KOPT-K1 (cell line): ENCODE measurements at regions not wholly inside any gene's neighbourhood (a gene's known extent, or its start where the extent isn't known, plus 50 kb on each side); places are given as distances from the start of the nearest gene placed in this dataset.

Experiments
- H3K27ac ChIP-seq: fragments of 200-600 bp; sonication (generic); 2 replicates; pipeline ENCODE4 v1.5.1; 2016; ENCODE audit warnings: antibody characterized with exemption, mild to moderate bottlenecking, low read depth, low read length; ENCODE audit not compliant: poor library complexity, severe bottlenecking
- H3K36me3 ChIP-seq: fragments of 200-600 bp; sonication (generic); 2 replicates; pipeline ENCODE4 v1.5.1; 2017; ENCODE audit warnings: antibody characterized with exemption, mild to moderate bottlenecking, low read length, moderate library complexity; ENCODE audit not compliant: insufficient read depth
- H3K9me3 ChIP-seq: fragments of 200-600 bp; sonication (generic); 2 replicates; pipeline ENCODE4 v1.5.1; 2017; ENCODE audit warnings: antibody characterized with exemption, low read length, mild to moderate bottlenecking; ENCODE audit not compliant: insufficient read depth, poor library complexity, severe bottlenecking

DNA sequence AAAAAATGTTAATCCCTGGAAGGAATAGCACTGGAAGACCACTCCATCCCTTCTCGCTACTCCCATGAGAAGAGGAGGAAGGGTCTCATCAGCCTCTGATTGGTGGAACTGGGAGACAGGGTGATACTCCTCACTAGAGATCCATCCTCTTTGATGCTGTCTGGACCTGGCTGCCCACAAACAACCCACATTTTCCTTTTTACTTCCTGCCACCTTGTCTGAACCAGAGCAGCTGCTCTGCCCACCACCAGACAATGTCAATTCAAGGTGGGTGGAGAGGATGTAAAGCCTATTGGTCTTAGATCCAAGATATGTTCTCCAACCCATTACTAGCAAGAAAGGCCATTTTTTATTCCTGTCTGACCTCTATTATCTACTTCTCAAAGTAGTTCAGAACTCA is 246.9 kb upstream of the TANK start:
- H3K36me3 ChIP-seq = no peaks in the 10 kb centered on the region
- no peaks in the 10 kb centered on the region for H3K9me3 ChIP-seq
- no peak overlapping the region for H3K27ac ChIP-seq

DNA sequence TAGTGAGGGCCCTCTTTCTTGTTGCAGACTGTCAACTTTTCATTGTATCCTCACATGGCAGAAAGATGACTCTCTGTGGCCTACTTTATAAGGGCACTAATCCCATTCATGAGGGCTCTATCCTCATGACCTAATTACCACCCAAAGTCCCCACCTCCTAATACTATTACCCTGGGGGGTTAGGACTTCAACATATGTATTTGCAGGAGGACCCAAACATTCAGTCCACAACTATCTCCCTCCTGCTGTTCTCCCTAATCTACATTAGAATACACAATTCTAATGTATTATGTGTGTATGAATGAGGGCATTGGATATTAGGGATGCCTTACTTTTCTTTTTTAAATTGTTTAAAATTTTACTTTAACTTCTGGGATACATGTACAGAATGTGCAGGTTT is 246.0 kb upstream of the TANK start:
- Histone ChIP-seq H3K9me3 (no peaks in the 10 kb centered on the region), H3K36me3 (no peaks in the 10 kb centered on the region), H3K27ac (no peak overlapping the region)

DNA sequence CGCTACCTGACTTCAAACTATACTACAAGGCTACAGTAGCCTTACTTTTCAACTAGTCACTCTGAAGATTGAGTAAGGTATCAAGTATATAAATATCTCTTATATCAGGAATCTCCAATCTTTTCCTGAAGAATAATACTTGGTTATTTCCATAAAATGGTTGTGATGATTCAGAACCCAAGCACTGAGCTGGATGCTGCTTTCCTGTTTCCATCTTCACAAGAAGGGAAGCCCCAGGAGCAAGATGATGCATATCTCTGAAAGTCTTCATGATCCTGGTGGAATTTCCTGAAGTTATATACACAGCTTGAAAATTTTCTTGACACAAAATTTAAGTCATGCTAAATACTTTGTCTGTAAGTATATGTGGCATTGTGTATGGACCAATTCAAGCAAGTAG is 243.9 kb upstream of the TANK start:
- no peak overlapping the region for H3K27ac ChIP-seq
- H3K36me3 ChIP-seq = no peaks in the 10 kb centered on the region
- no peaks in the 10 kb centered on the region for H3K9me3 ChIP-seq

- Histone ChIP-seq H3K9me3 (no peaks in the 10 kb centered on the region), H3K36me3 (no peaks in the 10 kb centered on the region), H3K27ac (no peak overlapping the region)
These were observed 242.4 kb upstream of the TANK start for GRCh38 chr2:160917850-160918249.

DNA sequence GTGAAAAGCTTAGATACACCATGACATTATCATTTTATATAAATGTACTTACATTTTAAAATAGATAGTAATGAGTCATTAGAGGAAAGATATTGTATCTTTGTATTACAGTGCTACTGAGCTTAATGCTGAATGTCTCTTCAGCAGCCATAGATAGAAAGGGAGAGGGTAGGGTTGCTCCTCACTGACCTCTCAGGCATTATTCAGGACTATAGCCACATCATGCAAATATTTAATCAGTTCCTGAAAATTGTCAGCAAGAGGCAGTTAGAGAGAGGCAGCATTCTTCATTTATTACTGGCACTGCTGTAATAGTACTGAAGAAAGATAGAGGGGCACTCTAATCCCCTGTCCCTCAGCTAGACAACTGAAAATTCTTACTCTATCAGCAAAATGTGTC is 242.0 kb upstream of the TANK start:
- Histone ChIP-seq H3K9me3 (no peaks in the 10 kb centered on the region), H3K36me3 (no peaks in the 10 kb centered on the region), H3K27ac (no peak overlapping the region)

- Histone ChIP-seq H3K36me3 (no peaks in the 10 kb centered on the region), H3K27ac (no peak overlapping the region), H3K9me3 (no peaks in the 10 kb centered on the region)
These were observed 241.2 kb upstream of the TANK start for GRCh38 chr2:160918906-160919503.

GRCh38 chr2:160920061-160920460 is 240.2 kb upstream of the TANK start:
- H3K9me3 ChIP-seq = no peaks in the 10 kb centered on the region
- H3K36me3 ChIP-seq = no peaks in the 10 kb centered on the region
- no peak overlapping the region for H3K27ac ChIP-seq

- Histone ChIP-seq H3K36me3 (no peaks in the 10 kb centered on the region), H3K27ac (no peak overlapping the region), H3K9me3 (no peaks in the 10 kb centered on the region)
These were observed 239.4 kb upstream of the TANK start for GRCh38 chr2:160920791-160921303.

DNA sequence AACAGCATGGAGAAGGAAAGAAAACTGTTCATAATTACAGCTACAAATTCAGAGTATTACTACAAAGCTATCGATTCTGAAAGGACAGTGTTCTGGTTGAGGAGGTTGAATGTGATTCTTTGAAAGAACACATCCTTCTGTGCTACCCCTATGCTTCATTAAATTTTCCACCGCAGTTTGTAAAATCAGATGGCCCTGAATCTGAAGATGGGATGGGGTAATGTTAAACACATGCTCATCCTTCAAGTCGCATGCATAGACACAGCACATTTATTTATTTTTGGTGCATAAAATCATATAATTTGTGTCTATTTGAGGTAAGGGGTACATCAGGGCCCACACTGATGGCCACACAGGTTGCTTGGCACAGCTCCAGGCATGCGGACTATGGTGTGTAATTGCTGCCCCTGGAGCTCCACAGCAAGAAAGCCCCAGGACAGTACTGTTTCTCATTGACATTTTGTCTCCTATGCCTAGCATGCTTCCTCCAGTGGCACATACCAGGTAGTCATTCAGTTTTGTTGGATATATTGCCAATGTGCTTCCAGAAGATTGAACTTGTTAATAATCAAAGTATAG is 238.8 kb upstream of the TANK start:
- Histone ChIP-seq H3K36me3 (no peaks in the 10 kb centered on the region), H3K27ac (no peak overlapping the region), H3K9me3 (no peaks in the 10 kb centered on the region)

GRCh38 chr2:160924936-160925353 is 235.3 kb upstream of the TANK start:
- Histone ChIP-seq H3K36me3 (no peaks in the 10 kb centered on the region), H3K27ac (no peak overlapping the region), H3K9me3 (no peaks in the 10 kb centered on the region)

- Histone ChIP-seq H3K36me3 (no peaks in the 10 kb centered on the region), H3K27ac (no peak overlapping the region), H3K9me3 (no peaks in the 10 kb centered on the region)
These were observed 234.3 kb upstream of the TANK start for GRCh38 chr2:160925956-160926355.

- H3K9me3 ChIP-seq = no peaks in the 10 kb centered on the region
- no peak overlapping the region for H3K27ac ChIP-seq
- no peaks in the 10 kb centered on the region for H3K36me3 ChIP-seq
These were observed 232.9 kb upstream of the TANK start for GRCh38 chr2:160927324-160927723.

DNA sequence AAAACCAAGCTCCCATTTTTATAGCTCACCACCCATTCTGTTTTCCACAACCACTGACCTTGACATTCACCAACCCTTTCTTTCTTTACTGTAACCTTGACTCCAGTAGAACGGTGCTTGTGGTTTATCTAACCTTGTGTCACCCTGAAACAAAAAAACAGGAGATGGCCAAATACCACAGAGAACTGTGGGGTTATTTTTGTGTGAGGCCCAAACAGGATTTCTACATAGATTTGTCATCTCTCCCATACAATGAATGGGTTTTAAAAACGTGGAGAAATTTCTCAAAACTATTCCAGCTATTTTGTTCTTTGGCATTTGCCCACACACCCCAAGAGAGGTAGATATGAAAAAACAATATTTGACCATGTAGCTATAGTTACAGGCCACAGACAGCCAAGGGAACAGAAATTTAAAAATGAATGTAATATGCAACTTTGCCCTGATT is 231.3 kb upstream of the TANK start:
- Histone ChIP-seq H3K36me3 (no peaks in the 10 kb centered on the region), H3K27ac (no peak overlapping the region), H3K9me3 (no peaks in the 10 kb centered on the region)

DNA sequence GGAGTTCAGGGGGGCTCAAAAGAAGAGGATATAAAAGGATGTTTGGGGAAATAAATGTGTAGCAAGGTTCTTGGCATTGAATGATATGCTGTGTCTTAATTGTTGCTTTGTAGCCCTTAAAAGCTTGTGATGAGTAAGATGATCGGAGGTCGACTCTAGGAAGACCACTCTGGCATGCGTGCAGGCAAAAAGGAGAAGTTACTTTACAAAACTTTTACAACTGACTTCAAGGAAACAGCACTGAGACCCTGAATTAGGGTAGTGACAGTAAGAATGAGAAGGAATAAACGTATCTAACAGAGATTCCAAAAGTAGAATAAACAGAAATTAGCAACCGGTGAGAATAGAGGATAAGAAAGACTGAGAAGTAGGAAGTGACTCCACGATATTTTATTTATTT is 228.7 kb upstream of the TANK start:
- Histone ChIP-seq H3K27ac (no peak overlapping the region), H3K36me3 (no peaks in the 10 kb centered on the region), H3K9me3 (no peaks in the 10 kb centered on the region)

DNA sequence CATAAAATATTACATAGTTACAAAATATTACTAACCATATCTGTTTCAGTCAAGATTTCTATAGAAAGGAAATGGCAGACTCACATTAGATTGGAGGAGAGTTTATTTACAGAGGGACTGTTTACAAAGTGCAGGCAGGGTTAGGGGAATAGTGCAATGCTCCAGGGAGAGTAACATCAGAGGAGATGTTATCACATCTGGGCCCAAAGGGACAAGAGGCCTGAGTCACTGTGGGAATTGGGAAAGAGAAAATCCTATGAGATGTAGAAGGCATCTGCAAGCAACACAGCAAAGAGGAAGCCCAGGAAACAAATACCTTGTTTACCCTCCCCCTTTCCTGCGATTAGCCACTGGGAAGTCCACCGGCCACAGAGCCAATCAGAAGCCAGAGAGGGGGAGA is 227.3 kb upstream of the TANK start:
- Histone ChIP-seq H3K9me3 (no peaks in the 10 kb centered on the region), H3K27ac (no peak overlapping the region), H3K36me3 (no peaks in the 10 kb centered on the region)

- Histone ChIP-seq H3K9me3 (no peaks in the 10 kb centered on the region), H3K36me3 (no peaks in the 10 kb centered on the region), H3K27ac (no peak overlapping the region)
These were observed 226.0 kb upstream of the TANK start for GRCh38 chr2:160934263-160934662.
